Activated naive CD4-positive, alpha-beta T cell treated with anti-CD3 and anti-CD28 coated beads, Interleukin-2, amount 50 U/mL, for 16 hours (primary cell): ENCODE measurements at regions not wholly inside any gene's neighbourhood (a gene's known extent, or its start where the extent isn't known, plus 50 kb on each side); places are given as distances from the start of the nearest gene placed in this dataset.

Source experiments
- DNase-seq: peaks from one replicate; pipeline ENCODE4 v3.0.0-alpha.2; 2020

- no peak for DNase-seq
Measured at GRCh38 chr4:111681270-111681669, 464.0 kb upstream of the FAM241A start.

GRCh38 chr4:111681751-111682150 is 463.5 kb upstream of the FAM241A start:
- no peak for DNase-seq

- no peak for DNase-seq
Measured at GRCh38 chr4:111685205-111685604, 460.0 kb upstream of the FAM241A start.

- no peak for DNase-seq
Measured at GRCh38 chr4:111689214-111689613, 456.0 kb upstream of the FAM241A start.

GRCh38 chr4:111689731-111690130 is 455.5 kb upstream of the FAM241A start:
- no peak for DNase-seq

- DNase-seq, result no peak
Measured at GRCh38 chr4:111693758-111694157, 451.5 kb upstream of the FAM241A start.

DNA sequence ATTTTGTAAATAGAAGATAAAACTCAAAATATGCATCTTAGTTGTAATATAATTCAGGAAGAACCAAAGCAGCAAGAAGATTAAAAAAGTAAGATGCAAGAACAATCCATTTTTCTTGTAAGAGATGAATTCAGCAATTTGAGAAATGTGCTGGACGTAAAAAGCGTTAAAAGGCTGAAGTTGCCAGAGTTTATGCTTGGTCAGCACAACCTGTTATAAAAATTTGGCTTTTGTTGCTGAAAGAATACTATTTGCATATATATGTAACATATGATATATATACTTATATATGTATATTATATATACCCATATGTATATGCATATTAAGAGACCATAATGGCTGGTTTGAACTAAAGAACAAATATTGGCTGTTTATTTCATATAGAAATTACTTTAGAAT is 449.6 kb upstream of the FAM241A start:
- no peak for DNase-seq

- DNase-seq, result no peak
Measured at GRCh38 chr4:111696505-111696904, 448.7 kb upstream of the FAM241A start.

DNA sequence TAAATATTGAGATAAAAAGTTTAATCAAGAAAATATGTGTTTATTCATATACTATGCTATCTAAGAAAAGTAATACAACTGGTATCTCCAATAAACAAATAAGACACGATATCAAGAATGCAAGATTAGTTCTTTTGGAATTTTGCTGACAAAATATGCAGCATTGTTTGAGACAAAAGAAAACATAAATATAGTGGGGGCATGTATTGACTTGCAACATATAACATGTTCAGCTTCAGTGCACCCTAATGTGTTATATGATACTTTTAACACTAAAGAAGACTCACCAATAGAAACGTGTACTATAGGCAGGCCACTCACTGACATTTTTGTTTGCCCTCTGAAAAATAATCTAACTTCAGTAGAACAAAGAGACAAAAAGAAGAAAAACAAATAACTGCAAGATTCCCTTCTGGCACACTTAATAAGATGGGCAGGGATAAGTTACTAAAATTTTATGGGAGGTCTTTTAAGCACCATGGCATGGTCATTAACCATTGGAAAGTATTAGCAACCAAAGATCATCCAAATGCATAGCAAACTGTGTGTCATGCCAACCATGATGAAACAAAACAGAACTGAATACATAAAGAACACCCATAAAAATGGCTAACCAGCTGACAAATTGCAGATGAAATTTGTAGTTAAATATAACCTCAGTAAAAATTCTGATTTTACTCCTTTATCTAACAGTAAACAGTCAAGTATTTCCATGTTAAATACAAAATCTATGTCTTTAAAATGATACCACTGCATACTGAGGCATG is 447.9 kb upstream of the FAM241A start:
- DNase-seq, result no peak

DNA sequence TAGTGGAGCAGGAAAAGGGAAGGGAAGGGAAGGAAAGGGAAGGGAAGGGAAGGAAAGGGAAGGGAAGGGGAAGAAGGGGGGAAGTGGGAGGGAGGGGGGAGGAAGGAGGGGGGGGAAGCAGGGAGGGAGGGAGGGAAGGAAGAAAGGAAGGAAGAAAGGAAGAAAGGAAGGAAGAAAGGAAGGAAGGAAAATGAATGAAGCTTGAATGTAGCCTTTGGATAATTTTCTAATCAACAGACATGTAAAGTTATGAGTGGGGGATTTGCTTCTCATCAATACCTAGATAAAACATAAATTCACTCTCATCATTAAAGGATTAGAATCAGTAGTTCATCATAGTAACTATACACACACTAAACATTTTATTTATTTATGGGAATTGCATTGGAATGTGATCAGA is 446.9 kb upstream of the FAM241A start:
- no peak for DNase-seq

GRCh38 chr4:111699165-111699564 is 446.1 kb upstream of the FAM241A start:
- no peak for DNase-seq

GRCh38 chr4:111701102-111701501 is 444.2 kb upstream of the FAM241A start:
- no peak for DNase-seq

DNA sequence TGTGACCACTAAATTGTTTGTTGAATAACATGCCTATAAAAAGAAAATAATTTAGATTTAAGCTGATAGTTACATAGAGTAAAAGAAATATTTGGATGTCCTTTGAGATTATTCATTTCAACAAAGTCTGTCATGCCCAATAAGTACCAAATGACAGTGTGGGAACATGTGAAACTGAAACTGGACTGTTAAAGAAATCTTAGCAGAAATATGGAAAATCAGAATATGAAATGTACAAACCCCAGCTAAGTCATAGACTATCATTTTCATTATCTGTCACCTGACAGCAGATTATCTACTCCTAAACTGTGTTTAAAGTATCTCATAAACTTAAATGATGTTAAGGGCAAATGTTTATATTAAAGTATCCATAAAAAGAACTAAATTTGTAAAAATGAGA is 437.8 kb upstream of the FAM241A start:
- no peak for DNase-seq

DNA sequence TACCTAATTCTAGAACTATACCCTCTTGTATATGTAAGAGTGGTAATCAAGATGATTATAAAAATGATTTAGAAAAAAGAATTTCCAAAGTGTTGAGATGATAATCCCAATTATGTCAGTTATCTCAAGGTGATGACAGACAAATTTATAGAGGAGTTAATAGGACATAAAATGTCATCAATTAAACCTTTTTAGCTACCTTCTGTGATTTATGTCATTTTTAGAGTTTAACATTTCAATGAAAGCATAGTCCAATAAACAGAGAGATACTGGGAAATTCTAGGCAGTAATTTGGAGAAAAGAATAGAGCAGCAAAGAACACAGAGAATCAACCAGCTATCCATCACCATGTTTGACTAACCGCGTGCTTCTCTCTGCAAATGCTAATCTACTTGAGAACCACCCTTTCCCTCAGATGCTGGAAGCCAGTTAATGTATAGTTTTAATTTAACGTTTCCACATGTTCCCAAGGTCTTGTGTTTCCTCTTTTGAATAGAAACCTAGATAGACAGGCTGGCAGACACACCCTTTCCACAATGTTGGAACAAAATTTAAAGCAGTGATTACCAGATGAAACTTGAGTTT is 433.1 kb upstream of the FAM241A start:
- DNase-seq, result no peak

DNA sequence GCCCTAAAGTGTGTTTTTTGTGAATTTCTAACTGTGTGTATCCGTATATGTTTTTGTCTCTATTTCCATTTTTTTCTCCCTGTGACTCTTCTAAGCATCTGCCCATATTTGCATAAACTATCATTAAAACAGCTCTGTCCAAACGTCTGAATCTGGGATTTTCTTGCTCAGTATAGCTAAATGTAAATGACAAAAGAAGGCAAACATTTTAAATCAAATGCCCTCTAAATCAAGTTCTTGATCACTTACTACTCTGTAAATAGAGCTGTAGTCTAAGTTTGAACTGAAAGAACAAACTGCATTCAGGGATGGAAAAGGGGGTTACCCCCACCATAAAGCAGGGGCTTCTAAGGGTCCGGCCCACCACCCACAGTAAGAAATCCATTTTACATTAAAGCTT is 432.0 kb upstream of the FAM241A start:
- no peak for DNase-seq

- DNase-seq, result no peak
Measured at GRCh38 chr4:111717921-111718320, 427.3 kb upstream of the FAM241A start.

GRCh38 chr4:111718763-111719559 is 426.3 kb upstream of the FAM241A start:
- DNase-seq, result no peak

- DNase-seq, result no peak
Measured at GRCh38 chr4:111720866-111721265, 424.4 kb upstream of the FAM241A start.

GRCh38 chr4:111722213-111722720 is 423.0 kb upstream of the FAM241A start:
- DNase-seq, result no peak

DNA sequence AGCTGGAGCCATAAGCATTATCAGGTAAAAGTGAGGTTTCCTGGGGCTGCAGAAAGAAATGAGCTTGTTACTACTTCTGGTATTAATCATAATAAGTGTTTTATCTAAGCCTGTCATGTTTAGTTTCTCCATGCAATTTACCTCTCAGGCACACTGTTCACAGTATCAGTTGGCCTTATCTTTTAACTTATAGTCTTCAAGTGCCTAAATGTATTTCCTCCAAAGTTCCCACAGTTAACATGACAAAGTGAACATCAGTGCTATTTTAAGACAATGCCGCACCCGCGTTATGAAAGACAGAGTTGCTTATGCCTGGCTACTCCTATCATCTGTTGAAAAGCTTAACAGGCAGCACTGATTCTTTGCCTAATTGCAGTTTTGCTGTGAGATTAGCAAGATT is 408.7 kb upstream of the FAM241A start:
- no peak for DNase-seq

DNA sequence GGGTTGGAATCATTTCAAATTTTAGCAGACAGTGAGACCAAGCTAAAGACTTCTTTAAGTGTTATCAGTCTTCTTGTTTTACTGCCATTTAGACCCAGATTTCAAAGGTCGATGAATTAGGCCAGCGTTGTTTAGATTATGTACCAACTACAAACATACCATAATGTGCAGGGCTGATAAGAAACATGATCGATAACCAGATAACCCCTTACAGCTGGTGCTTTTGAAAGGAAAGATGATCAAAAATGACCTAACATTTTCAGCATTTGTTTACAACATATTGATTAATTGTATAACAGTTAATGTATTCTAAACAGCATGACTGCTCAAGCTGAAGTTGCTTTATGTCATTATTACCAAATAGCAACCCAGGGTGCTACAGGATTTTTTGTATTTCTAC is 400.4 kb upstream of the FAM241A start:
- no peak for DNase-seq

GRCh38 chr4:111748157-111748556 is 397.1 kb upstream of the FAM241A start:
- DNase-seq, result no peak

DNA sequence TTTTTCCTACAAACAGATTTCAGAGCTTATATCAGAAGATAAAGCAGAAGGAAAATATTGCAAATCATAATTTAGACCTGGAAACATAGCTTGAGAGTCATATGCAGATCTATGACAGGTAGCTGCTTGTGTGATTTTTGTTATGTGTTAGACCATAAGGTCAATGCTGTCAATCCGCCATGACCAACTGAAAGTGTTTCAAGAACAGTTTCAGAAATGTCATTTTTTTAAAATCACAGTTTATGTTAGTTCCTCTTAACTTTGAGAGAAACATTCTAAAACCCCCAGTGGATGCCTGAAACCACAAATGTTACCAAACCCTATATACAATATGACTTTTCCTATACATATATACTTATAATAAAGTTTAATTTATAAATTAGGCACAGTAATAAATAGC is 391.3 kb upstream of the FAM241A start:
- DNase-seq, result no peak

- no peak for DNase-seq
Measured at GRCh38 chr4:111755571-111755970, 389.7 kb upstream of the FAM241A start.
